GM12891 (cell line): ENCODE measurements at regions not wholly inside any gene's neighbourhood (a gene's known extent, or its start where the extent isn't known, plus 50 kb on each side); places are given as distances from the start of the nearest gene placed in this dataset.

Experiments used
- PAX5 ChIP-seq: IDR thresholded peaks from 2 replicates; pipeline ENCODE4 v1.6.1; 2011; ENCODE audit warnings: low read length, moderate library complexity, mild to moderate bottlenecking; ENCODE audit not compliant: insufficient read depth, severe bottlenecking
- POLR2A ChIP-seq: IDR thresholded peaks from 2 replicates; pipeline ENCODE4 v1.6.1; 2011; ENCODE audit warnings: low read depth, low read length, control low read depth
- POLR2AphosphoS5 ChIP-seq: IDR thresholded peaks from 2 replicates; pipeline ENCODE4 v1.6.1; 2011; ENCODE audit warnings: low read depth, low read length, control low read depth
- SPI1 ChIP-seq: IDR thresholded peaks from 2 replicates; pipeline ENCODE4 v1.6.1; 2011; ENCODE audit warnings: low read depth, low read length, control low read depth
- TAF1 ChIP-seq: IDR thresholded peaks from 2 replicates; pipeline ENCODE4 v1.6.1; 2011; ENCODE audit warnings: low read depth, low read length, control low read depth

- no peak for TF ChIP-seq POLR2A
- no peak for TF ChIP-seq SPI1
- TF ChIP-seq POLR2AphosphoS5 = no peak
- no peak for TF ChIP-seq PAX5
- TF ChIP-seq TAF1 = no peak
Measured at GRCh38 chr2:84158605-84159004, 300.5 kb downstream of the SUCLG1 start.
